Parathyroid adenoma (tissue), 2 donors: ENCODE measurements at regions not wholly inside any gene's neighbourhood (a gene's known extent, or its start where the extent isn't known, plus 50 kb on each side); places are given as distances from the start of the nearest gene placed in this dataset.

Experiments used
- H2AFZ ChIP-seq: fragments of 300-600 bp; sonication (generic); one replicate; pipeline ENCODE4 v1.7.0; 2017; ENCODE audit warnings: antibody characterized with exemption, mild to moderate bottlenecking
- H3K27ac ChIP-seq: fragments of 300-600 bp; sonication (generic); one replicate; pipeline ENCODE4 v1.7.0; 2017
- H3K27me3 ChIP-seq: fragments of 300-600 bp; sonication (generic); one replicate; pipeline ENCODE4 v1.7.0; 2017; ENCODE audit warnings: low read length; ENCODE audit not compliant: control insufficient read depth, insufficient read depth
- H3K36me3 ChIP-seq: fragments of 300-600 bp; sonication (generic); one replicate; pipeline ENCODE4 v1.7.0; 2017; ENCODE audit warnings: low read length; ENCODE audit not compliant: control insufficient read depth, insufficient read depth
- H3K4me1 ChIP-seq: fragments of 300-600 bp; sonication (generic); one replicate; pipeline ENCODE4 v1.7.0; 2017; ENCODE audit warnings: control low read depth
- H3K4me2 ChIP-seq: fragments of 300-600 bp; sonication (generic); one replicate; pipeline ENCODE4 v1.7.0; 2017; ENCODE audit warnings: low read length
- H3K4me3 ChIP-seq: fragments of 300-600 bp; sonication (generic); one replicate; pipeline ENCODE4 v1.7.0; 2017; ENCODE audit warnings: low read depth, low read length
- H3K79me2 ChIP-seq: fragments of 300-600 bp; sonication (generic); one replicate; pipeline ENCODE4 v1.7.0; 2017; ENCODE audit warnings: control low read depth
- H3K9ac ChIP-seq: fragments of 300-600 bp; sonication (generic); one replicate; pipeline ENCODE4 v1.7.0; 2017; ENCODE audit warnings: mild to moderate bottlenecking
- H3K9me3 ChIP-seq: fragments of 300-600 bp; sonication (generic); one replicate; pipeline ENCODE4 v1.7.0; 2017; ENCODE audit warnings: low read length; ENCODE audit not compliant: control insufficient read depth
- TF ChIP-seq, protein P1 (sequence below): fragments of 300-600 bp; sonication (generic); IDR thresholded peaks from one replicate; pipeline ENCODE4 v1.7.0; 2017; ENCODE audit warnings: antibody characterized with exemption, mild to moderate bottlenecking
- donor health status: primary hyperparathyroidism.

DNA sequence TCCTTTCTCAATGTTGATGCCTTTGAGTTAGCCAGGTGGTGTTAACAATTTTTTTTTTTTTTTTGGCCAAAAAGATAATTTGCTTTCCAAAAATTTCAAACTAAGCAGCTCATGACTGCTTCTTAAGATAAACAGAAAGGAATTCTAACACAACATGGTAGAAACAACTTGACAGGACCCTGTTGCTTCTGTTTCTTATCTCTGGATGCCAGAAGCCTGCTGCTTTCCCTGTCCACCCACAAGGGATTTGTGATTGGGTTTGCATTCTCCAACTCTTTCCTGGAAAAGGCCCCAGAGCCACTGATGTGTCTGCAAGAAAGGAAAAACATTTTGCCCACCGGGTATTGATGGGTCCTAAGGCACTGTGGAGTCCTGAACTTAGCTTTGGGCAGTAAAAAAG lies 217.2 kb upstream of the PKDCC start:
- TF ChIP-seq, protein P1, sequence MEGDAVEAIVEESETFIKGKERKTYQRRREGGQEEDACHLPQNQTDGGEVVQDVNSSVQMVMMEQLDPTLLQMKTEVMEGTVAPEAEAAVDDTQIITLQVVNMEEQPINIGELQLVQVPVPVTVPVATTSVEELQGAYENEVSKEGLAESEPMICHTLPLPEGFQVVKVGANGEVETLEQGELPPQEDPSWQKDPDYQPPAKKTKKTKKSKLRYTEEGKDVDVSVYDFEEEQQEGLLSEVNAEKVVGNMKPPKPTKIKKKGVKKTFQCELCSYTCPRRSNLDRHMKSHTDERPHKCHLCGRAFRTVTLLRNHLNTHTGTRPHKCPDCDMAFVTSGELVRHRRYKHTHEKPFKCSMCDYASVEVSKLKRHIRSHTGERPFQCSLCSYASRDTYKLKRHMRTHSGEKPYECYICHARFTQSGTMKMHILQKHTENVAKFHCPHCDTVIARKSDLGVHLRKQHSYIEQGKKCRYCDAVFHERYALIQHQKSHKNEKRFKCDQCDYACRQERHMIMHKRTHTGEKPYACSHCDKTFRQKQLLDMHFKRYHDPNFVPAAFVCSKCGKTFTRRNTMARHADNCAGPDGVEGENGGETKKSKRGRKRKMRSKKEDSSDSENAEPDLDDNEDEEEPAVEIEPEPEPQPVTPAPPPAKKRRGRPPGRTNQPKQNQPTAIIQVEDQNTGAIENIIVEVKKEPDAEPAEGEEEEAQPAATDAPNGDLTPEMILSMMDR, result no peak
- Histone ChIP-seq H3K9me3 (no peaks in the 10 kb centered on the region), H3K4me3 (no peak overlapping the region), H2AFZ (no peak overlapping the region), H3K27ac (no peak overlapping the region), H3K4me2 (no peak overlapping the region), H3K79me2 (no peaks in the 10 kb centered on the region), H3K9ac (no peak overlapping the region), H3K36me3 (no peaks in the 10 kb centered on the region), H3K4me1 (no peaks in the 10 kb centered on the region), H3K27me3 (no peaks in the 10 kb centered on the region)

DNA sequence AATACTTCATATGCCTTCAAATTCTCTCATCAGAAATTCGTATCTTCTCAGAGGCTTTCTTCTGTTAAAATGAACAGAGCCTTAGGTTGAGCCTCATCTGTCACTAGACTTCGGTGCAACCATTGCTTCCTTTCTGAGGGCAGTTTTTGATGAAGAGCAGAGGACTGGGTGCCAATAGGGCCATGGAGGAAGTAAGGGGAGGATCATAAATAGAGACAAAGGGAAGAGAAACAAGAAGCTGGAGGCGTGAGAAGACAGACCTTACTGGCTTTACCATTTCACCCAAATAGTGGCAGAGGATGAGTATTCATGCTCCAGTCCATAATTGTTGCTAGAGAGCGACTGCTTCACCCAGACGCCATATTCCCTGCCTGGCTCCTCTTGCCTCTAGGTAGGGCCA lies 215.6 kb upstream of the PKDCC start:
- Histone ChIP-seq H3K4me3 (no peak overlapping the region), H3K27me3 (no peaks in the 10 kb centered on the region), H3K9me3 (no peaks in the 10 kb centered on the region), H3K36me3 (no peaks in the 10 kb centered on the region), H2AFZ (no peak overlapping the region), H3K27ac (no peak overlapping the region), H3K4me2 (no peak overlapping the region), H3K9ac (no peak overlapping the region), H3K4me1 (no peaks in the 10 kb centered on the region), H3K79me2 (no peaks in the 10 kb centered on the region)
- TF ChIP-seq, protein P1, result no peak

DNA sequence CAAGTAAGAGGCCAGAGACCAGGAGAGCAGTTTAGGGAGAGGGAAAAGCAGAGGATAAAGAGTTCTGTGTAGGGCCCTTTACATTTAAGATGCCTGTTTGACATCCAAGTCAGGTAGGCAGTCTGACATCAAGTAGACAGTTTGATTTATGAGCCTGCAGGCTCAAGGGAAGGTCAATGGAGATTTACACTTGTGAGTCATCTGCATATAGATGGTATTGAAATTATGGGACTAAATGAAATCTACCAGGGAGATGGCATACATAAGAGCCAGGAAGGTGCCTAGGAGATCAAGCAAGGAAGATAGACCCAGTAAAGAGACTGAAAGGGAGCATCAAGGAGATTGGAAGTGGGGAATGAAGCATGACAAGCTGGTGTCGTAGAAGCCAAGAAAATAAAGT lies 212.4 kb upstream of the PKDCC start:
- H3K27me3 ChIP-seq, result no peaks in the 10 kb centered on the region

DNA sequence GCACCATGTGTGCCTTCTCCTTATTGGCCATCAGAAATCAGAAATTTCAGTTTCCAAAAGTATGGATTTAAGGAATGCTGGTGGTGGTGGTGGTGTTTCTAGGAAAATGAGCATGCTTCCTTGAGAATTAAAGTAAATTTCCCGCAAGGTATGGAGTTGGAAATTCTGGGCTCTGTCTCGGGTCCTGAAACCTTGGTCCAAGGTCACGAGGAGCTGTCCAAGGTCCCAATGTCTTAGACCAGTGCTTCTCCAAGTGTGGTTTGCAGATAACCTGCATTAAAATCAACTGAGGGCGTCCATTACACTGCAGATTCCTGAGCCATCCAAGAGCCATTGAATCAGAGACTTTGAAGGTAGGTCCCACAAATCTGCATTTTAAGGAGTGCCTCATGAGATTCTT lies 210.9 kb upstream of the PKDCC start:
- no peaks in the 10 kb centered on the region for H3K79me2 ChIP-seq
- H3K9ac ChIP-seq, result no peak overlapping the region
- H3K27ac ChIP-seq, result no peak overlapping the region
- H3K4me1 ChIP-seq, result peaks cover 3% of the 10 kb centered on the region
- H3K4me2 ChIP-seq, result no peak overlapping the region
- no peaks in the 10 kb centered on the region for H3K36me3 ChIP-seq
- H3K4me3 ChIP-seq, result no peak overlapping the region
- no peaks in the 10 kb centered on the region for H3K9me3 ChIP-seq
- TF ChIP-seq, protein P1, result no peak
- H3K27me3 ChIP-seq, result no peaks in the 10 kb centered on the region
- no peak overlapping the region for H2AFZ ChIP-seq

More for the DNA sequence above, 212.4 kb upstream of the PKDCC start:
- no peak overlapping the region for H3K9ac ChIP-seq
- H3K4me2 ChIP-seq, result no peak overlapping the region
- TF ChIP-seq, protein P1, result no peak
- H3K4me3 ChIP-seq, result no peak overlapping the region
- H3K9me3 ChIP-seq, result no peaks in the 10 kb centered on the region
- H3K79me2 ChIP-seq, result no peaks in the 10 kb centered on the region
- H3K4me1 ChIP-seq, result peaks cover 2% of the 10 kb centered on the region
- H2AFZ ChIP-seq, result no peak overlapping the region
- no peak overlapping the region for H3K27ac ChIP-seq
- H3K36me3 ChIP-seq, result no peaks in the 10 kb centered on the region

DNA sequence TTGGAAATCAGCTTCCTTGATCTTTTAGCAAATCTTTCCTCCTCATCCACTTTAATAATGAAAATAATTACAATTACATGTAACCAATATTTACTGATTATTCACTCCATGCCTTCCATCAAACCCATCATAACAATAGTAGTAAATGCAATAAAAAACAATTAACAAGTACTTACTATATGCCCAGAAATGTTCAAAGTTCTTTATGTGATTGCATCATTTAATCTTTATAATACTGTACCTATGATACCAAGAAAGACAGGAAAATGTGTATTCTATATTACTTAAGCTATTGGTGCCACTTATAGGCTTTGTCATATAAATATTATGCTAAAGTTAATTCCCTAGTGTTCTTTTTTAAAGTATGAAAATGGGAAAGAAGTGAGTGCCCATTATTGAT lies 210.2 kb upstream of the PKDCC start:
- Histone ChIP-seq H3K36me3 (no peaks in the 10 kb centered on the region), H2AFZ (no peak overlapping the region), H3K9me3 (no peaks in the 10 kb centered on the region), H3K27me3 (no peaks in the 10 kb centered on the region), H3K9ac (no peak overlapping the region), H3K4me1 (peaks cover 3% of the 10 kb centered on the region), H3K79me2 (no peaks in the 10 kb centered on the region), H3K4me2 (no peak overlapping the region), H3K27ac (no peak overlapping the region), H3K4me3 (no peak overlapping the region)
- TF ChIP-seq, protein P1, result no peak
